Ectodermal cell (in vitro differentiated cells): ENCODE measurements at regions not wholly inside any gene's neighbourhood (a gene's known extent, or its start where the extent isn't known, plus 50 kb on each side); places are given as distances from the start of the nearest gene placed in this dataset.

Experiments
- H3K27ac ChIP-seq: 2 replicates; pipeline ENCODE4 v1.7.0; 2013; ENCODE audit warnings: mild to moderate bottlenecking, low read depth, low read length; ENCODE audit not compliant: insufficient read depth, poor library complexity, severe bottlenecking
- H3K27me3 ChIP-seq: 2 replicates; pipeline ENCODE4 v1.7.0; 2013; ENCODE audit warnings: mild to moderate bottlenecking, low read length; ENCODE audit not compliant: insufficient read depth, control insufficient read depth, poor library complexity, severe bottlenecking
- H3K36me3 ChIP-seq: one replicate; pipeline ENCODE4 v1.7.0; 2013; ENCODE audit warnings: low read length; ENCODE audit not compliant: control insufficient read depth, insufficient read depth
- H3K4me1 ChIP-seq: one replicate; pipeline ENCODE4 v1.7.0; 2013; ENCODE audit warnings: low read length; ENCODE audit not compliant: control insufficient read depth, insufficient read depth
- H3K4me3 ChIP-seq: 2 replicates; pipeline ENCODE4 v1.7.0; 2013; ENCODE audit warnings: low read depth, low read length, control low read depth; ENCODE audit not compliant: insufficient read depth
- H3K9me3 ChIP-seq: 2 replicates; pipeline ENCODE4 v1.7.0; 2013; ENCODE audit warnings: mild to moderate bottlenecking, low read length, moderate library complexity; ENCODE audit not compliant: control insufficient read depth
- WGBS, 2 experiments: methylation state at CpG; one replicate each; pipeline ENCODE4 v1.1.7; 2013; ENCODE audit warnings: missing lambda C conversion rate in 2 of 2; 5-methylcytosine and 5-hydroxymethylcytosine counted together

DNA sequence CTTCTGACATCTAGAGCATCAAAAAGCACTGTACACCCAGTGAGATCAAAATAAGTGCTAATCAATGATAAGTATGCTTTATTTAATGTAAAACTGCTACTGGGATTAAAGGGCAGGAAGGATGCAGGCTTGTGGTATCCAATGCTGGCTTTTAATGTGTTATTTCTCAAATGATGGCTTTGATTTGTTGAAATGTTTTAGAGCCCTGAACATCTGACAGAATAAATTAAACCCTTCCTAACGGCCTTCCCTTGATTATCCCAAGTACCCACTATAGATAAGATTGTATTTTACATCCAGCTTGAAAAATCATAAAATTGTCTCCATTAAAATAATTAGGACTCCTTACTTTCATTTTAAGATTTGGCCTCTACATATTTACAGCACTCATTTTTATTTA is 382.9 kb downstream of the HNRNPD start:
- H3K27me3 ChIP-seq, result no peaks in the 10 kb centered on the region
- WGBS, 2 experiments, result 73 to 88% methylated on average over 1 of the region's 1 CpG
- no peak overlapping the region for H3K4me3 ChIP-seq
- H3K36me3 ChIP-seq, result no peaks in the 10 kb centered on the region
- H3K27ac ChIP-seq, result no peak overlapping the region
- no peaks in the 10 kb centered on the region for H3K4me1 ChIP-seq
- H3K9me3 ChIP-seq, result no peaks in the 10 kb centered on the region

- 80 to 90% methylated on average over 4 of the region's 4 CpGs for WGBS, 2 experiments
- Histone ChIP-seq H3K27ac (no peak overlapping the region), H3K4me3 (no peak overlapping the region), H3K27me3 (no peaks in the 10 kb centered on the region), H3K4me1 (no peaks in the 10 kb centered on the region), H3K9me3 (no peaks in the 10 kb centered on the region), H3K36me3 (no peaks in the 10 kb centered on the region)
These were observed 383.6 kb downstream of the HNRNPD start for GRCh38 chr4:81990211-81990610.

DNA sequence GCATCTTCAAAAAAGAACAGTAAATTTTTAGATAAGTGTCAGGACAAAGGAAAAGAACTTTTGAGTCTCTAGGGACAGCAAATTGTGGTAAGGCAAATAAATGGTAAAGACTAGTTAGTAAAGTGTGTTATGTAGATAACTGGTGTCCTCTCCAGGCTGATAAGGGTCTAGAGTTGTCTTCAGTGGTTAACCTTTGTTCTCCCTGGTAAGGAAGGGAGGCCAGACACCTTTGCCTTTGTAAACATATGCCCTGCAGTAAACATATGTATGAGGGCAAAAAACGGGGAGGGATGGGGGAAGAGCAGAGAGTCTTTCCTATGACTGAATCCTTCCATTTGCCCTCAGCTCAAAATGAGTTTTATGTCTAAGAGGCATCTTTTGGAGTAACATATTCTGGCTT is 384.6 kb downstream of the HNRNPD start:
- Histone ChIP-seq H3K4me1 (no peaks in the 10 kb centered on the region), H3K27ac (no peak overlapping the region)
- WGBS, 2 experiments, result 88 to 91% methylated on average over 1 of the region's 1 CpG

DNA sequence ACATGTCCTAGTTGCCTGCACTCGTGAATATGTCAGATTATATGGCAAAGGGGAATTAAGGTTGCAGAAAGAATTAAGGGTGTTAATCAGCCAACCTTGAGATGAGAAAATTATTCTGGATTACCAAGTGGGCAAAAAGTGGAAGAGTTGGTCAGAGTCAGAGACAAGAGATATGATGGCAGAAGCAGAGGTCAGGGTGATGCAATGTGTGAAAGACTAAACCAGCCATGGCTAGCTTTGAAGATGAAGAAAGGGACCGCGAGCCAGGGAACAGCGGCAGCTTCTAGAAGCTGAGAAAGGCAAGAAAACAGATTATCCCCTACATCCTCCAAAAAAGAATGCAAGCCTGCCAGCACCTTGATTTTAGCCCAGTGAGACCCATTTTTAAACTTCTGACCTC is 385.6 kb downstream of the HNRNPD start:
- 94 to 99% methylated on average over 4 of the region's 4 CpGs for WGBS, 2 experiments
- Histone ChIP-seq H3K27me3 (no peaks in the 10 kb centered on the region), H3K36me3 (no peaks in the 10 kb centered on the region), H3K4me1 (no peaks in the 10 kb centered on the region), H3K4me3 (no peak overlapping the region), H3K27ac (no peak overlapping the region), H3K9me3 (no peaks in the 10 kb centered on the region)

More for the DNA sequence above, 384.6 kb downstream of the HNRNPD start:
- Histone ChIP-seq H3K27me3 (no peaks in the 10 kb centered on the region), H3K9me3 (no peaks in the 10 kb centered on the region), H3K4me3 (no peak overlapping the region), H3K36me3 (no peaks in the 10 kb centered on the region)

GRCh38 chr4:81984746-81985145 is 389.0 kb downstream of the HNRNPD start:
- no peaks in the 10 kb centered on the region for H3K9me3 ChIP-seq
- no peaks in the 10 kb centered on the region for H3K36me3 ChIP-seq
- no peak overlapping the region for H3K4me3 ChIP-seq
- 96% methylated on average over 3 of the region's 3 CpGs for WGBS, 2 experiments
- H3K27ac ChIP-seq, result no peak overlapping the region
- no peaks in the 10 kb centered on the region for H3K4me1 ChIP-seq
- no peaks in the 10 kb centered on the region for H3K27me3 ChIP-seq

DNA sequence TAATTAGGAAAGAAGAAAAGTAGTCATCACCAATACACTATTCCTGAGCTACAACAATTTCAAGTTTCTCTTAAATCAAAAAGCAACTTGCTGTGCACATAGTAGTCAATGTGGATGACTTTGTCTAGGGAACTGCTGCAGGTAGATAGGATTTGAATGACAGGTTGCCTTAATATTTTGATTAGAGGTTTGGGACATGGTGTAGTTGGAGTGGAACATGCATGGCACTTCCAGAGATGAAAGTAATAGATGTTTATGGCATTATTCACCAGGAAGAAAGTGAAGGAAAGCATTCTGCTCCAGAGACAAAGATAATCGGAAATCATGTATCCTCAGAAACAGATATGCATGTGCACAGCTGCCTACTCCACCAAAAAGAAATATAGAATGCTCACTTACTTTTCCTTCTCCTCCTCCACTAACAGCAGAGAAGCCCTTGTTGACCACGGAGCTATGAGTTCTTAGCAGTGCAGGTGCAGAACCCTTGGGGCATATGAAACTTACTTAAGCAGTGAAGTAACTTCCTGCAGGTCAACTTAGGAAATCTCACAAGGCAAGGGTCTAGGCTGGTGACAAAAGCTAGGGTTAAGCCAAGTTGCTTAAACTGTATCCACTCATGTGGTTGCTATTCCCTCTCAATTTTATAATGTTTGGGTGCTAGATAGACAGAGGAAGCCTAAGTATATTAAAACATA is 390.8 kb downstream of the HNRNPD start:
- Histone ChIP-seq H3K9me3 (no peaks in the 10 kb centered on the region), H3K36me3 (no peaks in the 10 kb centered on the region), H3K27me3 (no peaks in the 10 kb centered on the region), H3K27ac (no peak overlapping the region), H3K4me1 (no peaks in the 10 kb centered on the region), H3K4me3 (no peak overlapping the region)
- WGBS, 2 experiments, result 84 to 90% methylated on average over 2 of the region's 2 CpGs

GRCh38 chr4:81981218-81981617 is 392.6 kb downstream of the HNRNPD start:
- Histone ChIP-seq H3K36me3 (no peaks in the 10 kb centered on the region), H3K4me3 (no peak overlapping the region), H3K4me1 (no peaks in the 10 kb centered on the region), H3K27me3 (no peaks in the 10 kb centered on the region), H3K9me3 (no peaks in the 10 kb centered on the region), H3K27ac (no peak overlapping the region)
- whole genome bisulfite sequencing, 2 experiments, result 93 to 98% methylated on average over 3 of the region's 3 CpGs

- no peak overlapping the region for H3K4me3 ChIP-seq
- H3K27me3 ChIP-seq, result no peaks in the 10 kb centered on the region
- H3K9me3 ChIP-seq, result no peaks in the 10 kb centered on the region
- H3K36me3 ChIP-seq, result no peaks in the 10 kb centered on the region
- H3K4me1 ChIP-seq, result no peaks in the 10 kb centered on the region
- WGBS, 2 experiments, result 89% methylated on average over 1 of the region's 1 CpG
- no peak overlapping the region for H3K27ac ChIP-seq
These were observed 399.3 kb downstream of the HNRNPD start for GRCh38 chr4:81974523-81974922.

DNA sequence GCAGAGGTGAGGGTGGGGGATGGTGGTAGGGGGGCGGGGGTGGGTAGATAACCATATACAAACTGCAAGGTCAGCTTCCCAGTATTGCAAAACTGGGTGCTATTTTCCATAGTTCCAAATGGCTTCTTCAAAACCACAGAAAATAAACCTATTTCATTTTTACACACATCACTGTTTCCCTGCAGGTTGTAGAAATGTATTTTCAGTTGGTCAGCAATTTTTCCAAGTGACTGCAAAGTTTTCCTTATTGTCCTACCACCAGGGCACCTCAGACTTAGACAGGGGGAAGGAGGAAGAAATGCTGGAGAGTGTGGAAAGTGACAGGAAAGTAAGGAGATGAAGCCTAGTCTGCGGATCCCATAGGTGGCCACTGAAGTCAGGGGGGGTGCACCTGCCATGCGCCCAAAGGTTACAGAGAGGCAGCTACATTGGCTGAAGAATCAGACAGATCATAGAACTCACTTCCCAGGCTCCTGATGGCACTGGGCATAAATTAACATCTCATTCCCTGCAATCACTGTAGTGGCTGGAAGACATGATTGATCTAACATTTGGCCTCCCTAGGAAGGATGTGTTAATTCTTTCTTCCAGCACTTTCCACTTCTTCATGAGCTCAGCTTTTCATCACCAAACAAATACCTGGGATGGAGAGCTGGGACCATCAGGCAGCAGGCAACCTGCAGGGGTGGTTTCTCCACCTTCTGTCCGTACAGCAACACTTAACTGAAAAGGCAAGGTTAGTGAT is 402.0 kb downstream of the HNRNPD start:
- Histone ChIP-seq H3K4me1 (no peaks in the 10 kb centered on the region), H3K27me3 (no peaks in the 10 kb centered on the region), H3K4me3 (no peak overlapping the region), H3K36me3 (no peaks in the 10 kb centered on the region), H3K27ac (no peak overlapping the region), H3K9me3 (no peaks in the 10 kb centered on the region)
- WGBS, 2 experiments, result 85 to 93% methylated on average over 3 of the region's 4 CpGs

GRCh38 chr4:81971061-81971460 is 402.7 kb downstream of the HNRNPD start:
- no peaks in the 10 kb centered on the region for H3K36me3 ChIP-seq
- H3K4me3 ChIP-seq, result no peak overlapping the region
- H3K27me3 ChIP-seq, result no peaks in the 10 kb centered on the region
- H3K4me1 ChIP-seq, result no peaks in the 10 kb centered on the region
- 82 to 90% methylated on average over 1 of the region's 1 CpG for WGBS, 2 experiments
- H3K27ac ChIP-seq, result no peak overlapping the region
- no peaks in the 10 kb centered on the region for H3K9me3 ChIP-seq
